ENCODE measurements at regions not wholly inside any gene's neighbourhood (a gene's known extent, or its start where the extent isn't known, plus 50 kb on each side); places are given as distances from the start of the nearest gene placed in this dataset.
"Not testable (repeated sequence)": the region's sequence is repeated elsewhere in the genome, so short reads cannot be mapped to it uniquely, and the experiment has no call there.

- Histone ChIP-seq H3K27ac (no peak overlapping the region), H3K4me3 (ENCODE audit: low read depth, low read length) (no peak overlapping the region), H3K79me2 (no peaks in the 10 kb centered on the region), H3K27me3 (ENCODE audit: control insufficient read depth, insufficient read depth, low read length) (no peaks in the 10 kb centered on the region), H3K9me3 (ENCODE audit: control insufficient read depth, low read length) (no peaks in the 10 kb centered on the region), H3K9ac (no peak overlapping the region), H3K4me1 (no peaks in the 10 kb centered on the region), H2AFZ (no peak overlapping the region), H3K36me3 (ENCODE audit: control insufficient read depth, insufficient read depth, low read length) (no peaks in the 10 kb centered on the region), H3K4me2 (ENCODE audit: low read length) (no peak overlapping the region)
- TF ChIP-seq, protein P1, sequence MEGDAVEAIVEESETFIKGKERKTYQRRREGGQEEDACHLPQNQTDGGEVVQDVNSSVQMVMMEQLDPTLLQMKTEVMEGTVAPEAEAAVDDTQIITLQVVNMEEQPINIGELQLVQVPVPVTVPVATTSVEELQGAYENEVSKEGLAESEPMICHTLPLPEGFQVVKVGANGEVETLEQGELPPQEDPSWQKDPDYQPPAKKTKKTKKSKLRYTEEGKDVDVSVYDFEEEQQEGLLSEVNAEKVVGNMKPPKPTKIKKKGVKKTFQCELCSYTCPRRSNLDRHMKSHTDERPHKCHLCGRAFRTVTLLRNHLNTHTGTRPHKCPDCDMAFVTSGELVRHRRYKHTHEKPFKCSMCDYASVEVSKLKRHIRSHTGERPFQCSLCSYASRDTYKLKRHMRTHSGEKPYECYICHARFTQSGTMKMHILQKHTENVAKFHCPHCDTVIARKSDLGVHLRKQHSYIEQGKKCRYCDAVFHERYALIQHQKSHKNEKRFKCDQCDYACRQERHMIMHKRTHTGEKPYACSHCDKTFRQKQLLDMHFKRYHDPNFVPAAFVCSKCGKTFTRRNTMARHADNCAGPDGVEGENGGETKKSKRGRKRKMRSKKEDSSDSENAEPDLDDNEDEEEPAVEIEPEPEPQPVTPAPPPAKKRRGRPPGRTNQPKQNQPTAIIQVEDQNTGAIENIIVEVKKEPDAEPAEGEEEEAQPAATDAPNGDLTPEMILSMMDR (IDR thresholded peaks at IDR 0.05), result no peak
Observed at GRCh38 chrX:964831-965416, 247.5 kb downstream of the CRLF2 start.

- no peak overlapping the region for H3K27ac ChIP-seq
- H3K36me3 ChIP-seq (ENCODE audit: control insufficient read depth, insufficient read depth, low read length), result no peaks in the 10 kb centered on the region
- TF ChIP-seq, protein P1 (IDR thresholded peaks at IDR 0.05), result no peak
- no peak overlapping the region for H3K4me2 ChIP-seq (ENCODE audit: low read length)
- H3K79me2 ChIP-seq, result no peaks in the 10 kb centered on the region
- no peaks in the 10 kb centered on the region for H3K27me3 ChIP-seq (ENCODE audit: control insufficient read depth, insufficient read depth, low read length)
- no peak overlapping the region for H2AFZ ChIP-seq
- H3K4me1 ChIP-seq, result no peaks in the 10 kb centered on the region
- no peak overlapping the region for H3K9ac ChIP-seq
- H3K4me3 ChIP-seq (ENCODE audit: low read depth, low read length), result no peak overlapping the region
- H3K9me3 ChIP-seq (ENCODE audit: control insufficient read depth, low read length), result no peaks in the 10 kb centered on the region
Observed at GRCh38 chrX:960821-961220, 251.6 kb downstream of the CRLF2 start.

GRCh38 chrX:959595-959994, 252.9 kb downstream of the CRLF2 start:
- Histone ChIP-seq H3K27me3 (ENCODE audit: control insufficient read depth, insufficient read depth, low read length) (no peaks in the 10 kb centered on the region), H3K4me2 (ENCODE audit: low read length) (no peak overlapping the region), H3K9ac (no peak overlapping the region), H3K9me3 (ENCODE audit: control insufficient read depth, low read length) (no peaks in the 10 kb centered on the region), H3K36me3 (ENCODE audit: control insufficient read depth, insufficient read depth, low read length) (no peaks in the 10 kb centered on the region), H3K79me2 (no peaks in the 10 kb centered on the region), H3K27ac (no peak overlapping the region), H3K4me3 (ENCODE audit: low read depth, low read length) (no peak overlapping the region), H2AFZ (no peak overlapping the region), H3K4me1 (no peaks in the 10 kb centered on the region)
- TF ChIP-seq, protein P1 (IDR thresholded peaks at IDR 0.05), result no peak

- not testable (repeated sequence) for H3K4me3 ChIP-seq (ENCODE audit: low read depth, low read length); H3K9ac ChIP-seq; H3K79me2 ChIP-seq; H2AFZ ChIP-seq; H3K36me3 ChIP-seq (ENCODE audit: control insufficient read depth, insufficient read depth, low read length); H3K27me3 ChIP-seq (ENCODE audit: control insufficient read depth, insufficient read depth, low read length); H3K4me1 ChIP-seq; H3K4me2 ChIP-seq (ENCODE audit: low read length); H3K9me3 ChIP-seq (ENCODE audit: control insufficient read depth, low read length); H3K27ac ChIP-seq
Observed at GRCh38 chrX:955168-955781, 257.2 kb downstream of the CRLF2 start.

DNA sequence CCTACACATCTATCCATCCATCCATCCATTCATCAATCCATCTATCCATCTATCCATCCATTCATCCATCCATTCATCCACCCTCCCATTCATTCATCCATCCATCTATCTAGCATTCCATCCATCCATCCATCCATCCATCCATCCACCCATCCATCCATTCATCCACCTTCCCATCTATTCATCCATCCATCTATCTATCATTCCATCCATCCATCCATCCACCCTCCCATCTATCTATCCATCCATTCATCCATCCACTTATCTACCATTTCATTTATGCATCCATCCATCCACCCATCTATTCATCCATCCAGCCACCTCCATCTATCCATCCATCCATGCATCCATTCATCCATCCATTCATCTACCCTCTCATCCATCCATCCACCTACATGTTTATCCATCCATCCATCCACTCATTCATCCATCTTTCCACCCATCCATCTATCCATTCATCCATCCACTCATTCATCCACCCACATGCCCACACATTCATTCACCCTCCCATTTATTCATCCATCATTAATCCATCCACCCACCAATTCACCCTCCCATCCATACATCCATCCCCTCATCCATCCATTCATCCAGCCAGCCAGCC, 258.5 kb downstream of the CRLF2 start:
- Histone ChIP-seq H3K36me3 (ENCODE audit: control insufficient read depth, insufficient read depth, low read length) (no peaks in the 10 kb centered on the region), H3K4me2 (ENCODE audit: low read length) (no peak overlapping the region), H3K27ac (no peak overlapping the region), H3K9me3 (ENCODE audit: control insufficient read depth, low read length) (no peaks in the 10 kb centered on the region), H2AFZ (no peak overlapping the region), H3K79me2 (no peaks in the 10 kb centered on the region), H3K4me3 (ENCODE audit: low read depth, low read length) (no peak overlapping the region), H3K4me1 (no peaks in the 10 kb centered on the region), H3K27me3 (ENCODE audit: control insufficient read depth, insufficient read depth, low read length) (no peaks in the 10 kb centered on the region), H3K9ac (no peak overlapping the region)
- TF ChIP-seq, protein P1 (IDR thresholded peaks at IDR 0.05), result no peak

All from parathyroid adenoma (tissue), 2 donors.